Karpas-422 (cell line): ENCODE measurements at regions not wholly inside any gene's neighbourhood (a gene's known extent, or its start where the extent isn't known, plus 50 kb on each side); places are given as distances from the start of the nearest gene placed in this dataset.

Source experiments
- DNase-seq: peaks from one replicate; pipeline ENCODE4 v3.0.0-alpha.2; 2015
- H2AFZ ChIP-seq: fragments of 200-600 bp; sonication (generic); 2 replicates; pipeline ENCODE4 v1.6.1; 2014; ENCODE audit warnings: antibody characterized with exemption, low read length, mixed read lengths
- H3K27ac ChIP-seq: fragments of 200-600 bp; sonication (generic); 2 replicates; pipeline ENCODE4 v1.5.1; 2014; ENCODE audit warnings: mild to moderate bottlenecking, low read length, moderate library complexity
- H3K27me3 ChIP-seq: fragments of 200-600 bp; sonication (generic); 2 replicates; pipeline ENCODE4 v1.6.1; 2014; ENCODE audit warnings: low read length, mixed read lengths
- H3K36me3 ChIP-seq: fragments of 200-600 bp; sonication (generic); 2 replicates; pipeline ENCODE4 v1.6.1; 2014; ENCODE audit warnings: low read length, mixed read lengths; ENCODE audit not compliant: insufficient read depth
- H3K4me1 ChIP-seq: fragments of 200-600 bp; sonication (generic); 2 replicates; pipeline ENCODE4 v1.6.1; 2014; ENCODE audit warnings: mild to moderate bottlenecking, low read length, mixed read lengths
- H3K4me2 ChIP-seq: fragments of 200-600 bp; sonication (generic); 2 replicates; pipeline ENCODE4 v1.6.1; 2014; ENCODE audit warnings: low read length, low read depth, mild to moderate bottlenecking; ENCODE audit not compliant: poor library complexity, severe bottlenecking
- H3K4me3 ChIP-seq: fragments of 200-600 bp; sonication (generic); 2 replicates; pipeline ENCODE4 v1.5.1; 2014; ENCODE audit warnings: mild to moderate bottlenecking, antibody characterized with exemption, low read length, mixed read lengths
- H3K79me2 ChIP-seq: fragments of 200-600 bp; sonication (generic); 2 replicates; pipeline ENCODE4 v1.6.1; 2014; ENCODE audit warnings: mild to moderate bottlenecking, low read length, mixed read lengths
- H3K9ac ChIP-seq: fragments of 200-600 bp; sonication (generic); 2 replicates; pipeline ENCODE4 v1.6.0; 2014; ENCODE audit warnings: low read length
- H3K9me2 ChIP-seq: fragments of 200-600 bp; sonication (generic), shearing (Covaris generic); replicated peaks from 2 replicates; pipeline ENCODE4 v1.6.0; 2014; ENCODE audit warnings: mild to moderate bottlenecking, low read length, moderate library complexity; ENCODE audit not compliant: insufficient read depth
- H3K9me3 ChIP-seq: fragments of 300-700, 200-600 bp; sonication (generic); 2 replicates; pipeline ENCODE4 v1.6.1; 2014; ENCODE audit warnings: low read length, mixed read lengths
- H4K20me1 ChIP-seq: fragments of 200-600 bp; sonication (generic); 2 replicates; pipeline ENCODE4 v1.6.1; 2014; ENCODE audit warnings: mild to moderate bottlenecking, antibody characterized with exemption, low read length, low read depth; ENCODE audit not compliant: insufficient read depth

GRCh38 chr4:175215657-175216056 is 297.5 kb downstream of the ADAM29 start:
- no peaks in the 10 kb centered on the region for H3K9me3 ChIP-seq
- H3K4me2 ChIP-seq, result no peak overlapping the region
- H4K20me1 ChIP-seq, result no peaks in the 10 kb centered on the region
- no peak overlapping the region for H2AFZ ChIP-seq
- H3K4me3 ChIP-seq, result no peak overlapping the region
- H3K9ac ChIP-seq, result no peak overlapping the region
- H3K27ac ChIP-seq, result no peak overlapping the region
- no peaks in the 10 kb centered on the region for H3K36me3 ChIP-seq
- H3K9me2 ChIP-seq, result no peaks in the 10 kb centered on the region
- H3K4me1 ChIP-seq, result no peaks in the 10 kb centered on the region
- no peaks in the 10 kb centered on the region for H3K79me2 ChIP-seq
- no peaks in the 10 kb centered on the region for H3K27me3 ChIP-seq
- no peak for DNase-seq

DNA sequence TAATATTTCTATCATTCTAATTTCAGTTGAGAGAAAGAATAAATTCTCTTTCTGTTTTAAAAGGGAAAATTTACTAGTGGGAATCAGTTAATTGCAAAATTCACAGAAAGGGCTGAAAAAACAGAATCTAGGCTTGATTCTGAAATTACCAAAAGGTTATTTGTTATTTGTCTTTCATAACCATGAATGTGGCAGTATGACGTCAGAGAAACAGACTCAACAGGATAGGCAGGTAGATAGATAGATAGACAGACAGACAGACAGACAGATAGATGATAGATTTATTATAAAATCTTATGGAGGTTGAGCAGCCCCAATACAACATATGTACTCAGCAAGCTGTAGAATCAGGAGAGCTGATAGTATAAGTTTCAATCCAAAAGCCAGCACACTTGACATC is 311.0 kb downstream of the ADAM29 start:
- Histone ChIP-seq H3K79me2 (no peaks in the 10 kb centered on the region), H3K27me3 (no peaks in the 10 kb centered on the region), H4K20me1 (no peaks in the 10 kb centered on the region), H3K4me3 (no peak overlapping the region), H3K9ac (no peak overlapping the region), H3K27ac (no peak overlapping the region), H3K36me3 (no peaks in the 10 kb centered on the region), H3K4me1 (no peaks in the 10 kb centered on the region), H3K9me3 (no peaks in the 10 kb centered on the region), H2AFZ (no peak overlapping the region), H3K9me2 (no peaks in the 10 kb centered on the region), H3K4me2 (no peak overlapping the region)
- no peak for DNase-seq

DNA sequence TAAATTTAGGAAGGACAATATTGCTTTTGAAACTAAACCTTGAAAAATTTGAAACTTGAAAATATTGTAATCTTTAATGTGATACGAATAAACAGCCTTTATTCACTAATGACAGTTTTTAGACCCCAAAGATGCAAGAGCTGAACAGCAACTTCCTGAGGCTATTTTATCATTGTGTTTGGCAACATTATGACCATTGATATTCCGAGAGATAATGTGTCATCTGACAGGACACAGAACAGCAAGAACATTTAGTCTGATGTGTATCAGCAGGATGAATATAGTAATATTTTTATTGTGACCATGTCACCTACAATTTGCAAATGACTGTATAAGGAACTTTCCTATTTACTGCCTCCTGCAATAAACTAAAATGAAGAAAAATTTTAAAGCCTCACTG is 316.0 kb downstream of the ADAM29 start:
- Histone ChIP-seq H3K9me2 (no peaks in the 10 kb centered on the region), H3K4me3 (no peak overlapping the region), H3K36me3 (no peaks in the 10 kb centered on the region), H3K27me3 (no peaks in the 10 kb centered on the region), H3K4me2 (no peak overlapping the region), H3K9me3 (no peaks in the 10 kb centered on the region), H3K4me1 (no peaks in the 10 kb centered on the region), H3K79me2 (no peaks in the 10 kb centered on the region), H2AFZ (no peak overlapping the region), H3K27ac (no peak overlapping the region), H3K9ac (no peak overlapping the region), H4K20me1 (no peaks in the 10 kb centered on the region)
- DNase-seq, result no peak

- Histone ChIP-seq H3K9ac (no peak overlapping the region), H3K4me3 (no peak overlapping the region), H3K27me3 (no peaks in the 10 kb centered on the region), H4K20me1 (no peaks in the 10 kb centered on the region), H3K9me3 (no peaks in the 10 kb centered on the region), H3K4me1 (no peaks in the 10 kb centered on the region), H3K36me3 (no peaks in the 10 kb centered on the region), H2AFZ (no peak overlapping the region), H3K27ac (no peak overlapping the region), H3K79me2 (no peaks in the 10 kb centered on the region), H3K4me2 (no peak overlapping the region), H3K9me2 (no peaks in the 10 kb centered on the region)
- no peak for DNase-seq
These were observed 320.8 kb downstream of the ADAM29 start for GRCh38 chr4:175238827-175239517.

DNA sequence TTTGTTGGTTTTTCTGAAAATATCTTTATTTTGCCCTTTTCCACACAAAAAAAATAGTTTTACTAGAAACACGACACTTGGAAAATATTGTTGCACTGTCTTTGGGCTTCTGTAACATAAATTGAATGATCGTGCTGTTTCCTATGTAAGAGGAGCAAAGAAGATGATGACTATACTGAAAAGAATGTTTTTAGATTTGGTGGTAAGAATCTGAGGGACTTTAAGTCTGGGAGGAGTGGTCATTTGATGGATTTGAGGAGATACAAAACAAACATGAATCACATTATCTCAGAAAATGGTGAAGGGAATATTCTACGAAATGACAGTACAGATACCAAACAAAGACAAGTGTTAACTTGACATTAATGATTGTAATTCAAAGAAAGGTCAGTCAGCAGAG is 328.8 kb downstream of the ADAM29 start:
- no peaks in the 10 kb centered on the region for H3K27me3 ChIP-seq
- H3K9me2 ChIP-seq, result no peaks in the 10 kb centered on the region
- H3K4me3 ChIP-seq, result no peak overlapping the region
- H3K36me3 ChIP-seq, result no peaks in the 10 kb centered on the region
- H3K4me2 ChIP-seq, result no peak overlapping the region
- H3K79me2 ChIP-seq, result no peaks in the 10 kb centered on the region
- no peak overlapping the region for H3K9ac ChIP-seq
- H3K4me1 ChIP-seq, result no peaks in the 10 kb centered on the region
- no peak overlapping the region for H3K27ac ChIP-seq
- no peaks in the 10 kb centered on the region for H3K9me3 ChIP-seq
- no peaks in the 10 kb centered on the region for H4K20me1 ChIP-seq
- H2AFZ ChIP-seq, result no peak overlapping the region
- DNase-seq, result no peak

DNA sequence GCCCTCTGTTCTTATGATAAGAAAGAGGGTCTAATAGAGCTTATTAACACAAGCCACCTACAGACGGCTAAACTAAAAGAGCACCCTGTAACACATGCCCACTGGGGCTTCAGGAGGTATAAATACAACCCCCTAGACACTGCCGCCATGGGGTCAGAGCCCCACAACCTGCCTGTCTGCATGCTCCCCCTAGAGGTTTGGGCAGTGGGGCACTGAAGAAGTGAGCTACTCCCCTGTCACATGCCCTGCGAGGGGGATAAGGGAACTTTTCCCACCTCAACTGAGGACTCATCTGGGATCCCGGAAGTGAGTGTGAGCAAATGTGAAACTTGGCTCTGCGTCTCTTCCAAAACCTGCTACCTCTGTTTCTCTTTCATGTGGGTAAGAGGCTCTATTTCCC is 334.5 kb downstream of the ADAM29 start:
- Histone ChIP-seq H3K79me2 (no peaks in the 10 kb centered on the region), H3K27me3 (no peaks in the 10 kb centered on the region), H3K9ac (no peak overlapping the region), H3K27ac (no peak overlapping the region), H3K9me2 (no peaks in the 10 kb centered on the region), H4K20me1 (no peaks in the 10 kb centered on the region), H3K36me3 (no peaks in the 10 kb centered on the region), H3K9me3 (no peaks in the 10 kb centered on the region), H3K4me2 (no peak overlapping the region), H3K4me1 (no peaks in the 10 kb centered on the region), H3K4me3 (no peak overlapping the region), H2AFZ (no peak overlapping the region)
- DNase-seq, result no peak

GRCh38 chr4:175253184-175253902 is 335.2 kb downstream of the ADAM29 start:
- Histone ChIP-seq H3K4me3 (no peak overlapping the region), H3K4me1 (no peaks in the 10 kb centered on the region), H3K27ac (no peak overlapping the region), H3K27me3 (no peaks in the 10 kb centered on the region), H3K36me3 (no peaks in the 10 kb centered on the region), H3K9ac (no peak overlapping the region), H2AFZ (no peak overlapping the region), H3K79me2 (no peaks in the 10 kb centered on the region), H3K9me3 (no peaks in the 10 kb centered on the region), H3K9me2 (no peaks in the 10 kb centered on the region), H3K4me2 (no peak overlapping the region), H4K20me1 (no peaks in the 10 kb centered on the region)
- DNase-seq, result no peak

DNA sequence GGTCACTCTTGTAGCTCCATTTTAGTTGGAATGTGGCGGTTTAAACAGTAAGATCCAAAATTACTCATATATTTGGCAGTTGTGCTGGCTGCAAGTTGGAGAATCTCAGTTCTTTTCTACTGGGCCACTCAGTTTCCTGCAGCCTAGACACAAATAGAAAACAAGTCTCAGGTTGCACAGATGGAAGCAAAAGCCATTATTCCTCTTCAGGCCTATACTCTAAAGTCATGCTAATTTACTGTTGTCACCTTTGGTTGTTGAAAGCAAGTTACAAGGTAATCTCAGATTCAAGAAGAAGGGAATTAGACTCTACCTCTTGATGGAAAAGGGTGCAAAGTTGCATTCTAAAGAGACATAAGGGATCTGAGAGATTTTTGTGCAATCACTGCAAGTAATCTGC is 345.4 kb downstream of the ADAM29 start:
- no peaks in the 10 kb centered on the region for H3K9me3 ChIP-seq
- no peaks in the 10 kb centered on the region for H3K79me2 ChIP-seq
- H3K4me3 ChIP-seq, result no peak overlapping the region
- no peaks in the 10 kb centered on the region for H3K36me3 ChIP-seq
- H3K4me2 ChIP-seq, result no peak overlapping the region
- no peak overlapping the region for H3K9ac ChIP-seq
- H3K4me1 ChIP-seq, result no peaks in the 10 kb centered on the region
- DNase-seq, result no peak
- no peak overlapping the region for H3K27ac ChIP-seq
- H3K9me2 ChIP-seq, result no peaks in the 10 kb centered on the region
- no peaks in the 10 kb centered on the region for H3K27me3 ChIP-seq
- H2AFZ ChIP-seq, result no peak overlapping the region
- H4K20me1 ChIP-seq, result no peaks in the 10 kb centered on the region
